GM21515 (cell line): ENCODE measurements at regions not wholly inside any gene's neighbourhood (a gene's known extent, or its start where the extent isn't known, plus 50 kb on each side); places are given as distances from the start of the nearest gene placed in this dataset.

ENCODE experiments used
- ATAC-seq: cut with Tn5 transposase; IDR thresholded peaks from one replicate; pipeline ENCODE4 v1.9.1; 2021; ENCODE audit not compliant: unreplicated experiment

- ATAC-seq, result no peak
Measured at GRCh38 chr2:82652117-82652516, 1807.0 kb downstream of the SUCLG1 start.

- no peak for ATAC-seq
Measured at GRCh38 chr2:82650038-82650437, 1809.0 kb downstream of the SUCLG1 start.

- ATAC-seq, result no peak
Measured at GRCh38 chr2:82641598-82642180, 1817.4 kb downstream of the SUCLG1 start.

GRCh38 chr2:82636402-82637020 lies 1822.6 kb downstream of the SUCLG1 start:
- ATAC-seq, result no peak

GRCh38 chr2:82599021-82599420 lies 1860.1 kb downstream of the SUCLG1 start:
- no peak for ATAC-seq

GRCh38 chr2:82596581-82596980 lies 1862.5 kb downstream of the SUCLG1 start:
- ATAC-seq, result no peak

GRCh38 chr2:82591718-82592117 lies 1867.4 kb downstream of the SUCLG1 start:
- ATAC-seq, result no peak

GRCh38 chr2:82576656-82577055 lies 1882.4 kb downstream of the SUCLG1 start:
- ATAC-seq, result no peak

- ATAC-seq, result no peak
Measured at GRCh38 chr2:82539280-82539621, 1919.8 kb downstream of the SUCLG1 start.

GRCh38 chr2:82538590-82539279 lies 1920.3 kb downstream of the SUCLG1 start:
- ATAC-seq, result no peak

- no peak for ATAC-seq
Measured at GRCh38 chr2:82528288-82528687, 1930.8 kb downstream of the SUCLG1 start.

GRCh38 chr2:82527124-82527523 lies 1932.0 kb downstream of the SUCLG1 start:
- no peak for ATAC-seq

GRCh38 chr2:82526277-82526676 lies 1932.8 kb downstream of the SUCLG1 start:
- no peak for ATAC-seq

- no peak for ATAC-seq
Measured at GRCh38 chr2:82525744-82526143, 1933.3 kb downstream of the SUCLG1 start.

GRCh38 chr2:82524826-82525225 lies 1934.3 kb downstream of the SUCLG1 start:
- ATAC-seq, result no peak

- ATAC-seq, result no peak
Measured at GRCh38 chr2:82511894-82512293, 1947.2 kb downstream of the SUCLG1 start.

- ATAC-seq, result no peak
Measured at GRCh38 chr2:82508702-82509101, 1950.4 kb downstream of the SUCLG1 start.

- ATAC-seq, result no peak
Measured at GRCh38 chr2:82507657-82508056, 1951.4 kb downstream of the SUCLG1 start.

GRCh38 chr2:82501217-82501616 lies 1957.9 kb downstream of the SUCLG1 start:
- no peak for ATAC-seq

GRCh38 chr2:82498777-82499443 lies 1960.2 kb downstream of the SUCLG1 start:
- ATAC-seq, result no peak

GRCh38 chr2:82494739-82495138 lies 1964.3 kb downstream of the SUCLG1 start:
- ATAC-seq, result no peak

GRCh38 chr2:82491591-82491990 lies 1967.5 kb downstream of the SUCLG1 start:
- no peak for ATAC-seq
